RWPE2 (cell line): ENCODE measurements at regions not wholly inside any gene's neighbourhood (a gene's known extent, or its start where the extent isn't known, plus 50 kb on each side); places are given as distances from the start of the nearest gene placed in this dataset.
A peak's percentile ranks its signal among the peaks of the same experiment; 100 is the strongest.

Experiments used
- ATAC-seq: fragments of 200-7000 bp; cut with Tn5 transposase; 3 replicates; pipeline ENCODE4 v1.9.1; 2021; ENCODE audit warnings: low read depth
- DNase-seq: peaks from one replicate; pipeline ENCODE4 v3.0.0-alpha.2; 2020; ENCODE audit warnings: low spot score
- H3K27ac ChIP-seq: fragments of 450-650 bp; 2 replicates; pipeline ENCODE4 v1.5.1; 2017; ENCODE audit warnings: mild to moderate bottlenecking; ENCODE audit not compliant: poor library complexity, severe bottlenecking
- H3K27me3 ChIP-seq: fragments of 250-450 bp; sonication (Bioruptor Pico); 2 replicates; pipeline ENCODE4 v1.5.1; 2021; ENCODE audit warnings: mild to moderate bottlenecking, moderate library complexity; ENCODE audit not compliant: insufficient read depth, poor library complexity, severe bottlenecking
- H3K36me3 ChIP-seq: fragments of 250-450 bp; sonication (Bioruptor Pico); 2 replicates; pipeline ENCODE4 v1.5.1; 2020; ENCODE audit warnings: low read depth, mild to moderate bottlenecking, moderate library complexity
- H3K4me1 ChIP-seq: fragments of 250-450 bp; sonication (Bioruptor Pico); 2 replicates; pipeline ENCODE4 v1.5.1; 2021; ENCODE audit warnings: mild to moderate bottlenecking, moderate library complexity; ENCODE audit not compliant: insufficient read depth, poor library complexity, severe bottlenecking
- H3K4me3 ChIP-seq: fragments of 250-450 bp; sonication (Bioruptor Pico); 2 replicates; pipeline ENCODE4 v1.5.1; 2021; ENCODE audit warnings: mild to moderate bottlenecking, moderate library complexity; ENCODE audit not compliant: severe bottlenecking
- H3K9me3 ChIP-seq: fragments of 250-450 bp; sonication (Bioruptor Pico); 2 replicates; pipeline ENCODE4 v1.5.1; 2021; ENCODE audit warnings: mild to moderate bottlenecking, moderate library complexity; ENCODE audit not compliant: severe bottlenecking
- TF ChIP-seq, protein P1 (sequence below): fragments of 450-650 bp; IDR thresholded peaks from one replicate; pipeline ENCODE4 v1.5.1; 2017; ENCODE audit warnings: mild to moderate bottlenecking, moderate library complexity; ENCODE audit not compliant: poor library complexity, severe bottlenecking

DNA sequence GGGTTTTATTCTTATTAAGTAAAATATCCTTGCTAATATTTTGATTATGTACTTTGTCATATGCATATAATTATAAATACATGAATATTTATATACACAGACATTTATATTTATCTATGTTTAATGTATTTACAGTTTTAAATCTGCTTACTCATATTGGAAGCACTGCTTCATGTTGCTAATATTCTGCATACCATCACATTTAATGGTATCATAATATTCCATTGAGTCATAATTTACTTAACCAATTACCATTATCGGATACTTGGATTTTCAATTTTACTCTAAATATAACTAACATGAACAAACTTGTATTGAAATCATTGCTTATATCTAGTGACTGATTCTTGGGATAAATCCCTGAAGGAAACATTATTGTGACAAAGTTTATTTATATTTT is 155.2 kb downstream of the MBL2 start:
- Histone ChIP-seq H3K27ac (no peak overlapping the region), H3K9me3 (no peaks in the 10 kb centered on the region), H3K36me3 (no peaks in the 10 kb centered on the region), H3K4me1 (peaks cover 10% of the 10 kb centered on the region), H3K4me3 (no peak overlapping the region), H3K27me3 (no peaks in the 10 kb centered on the region)
- ATAC-seq, result peak; percentile 84
- no peak for DNase-seq
- TF ChIP-seq, protein P1, sequence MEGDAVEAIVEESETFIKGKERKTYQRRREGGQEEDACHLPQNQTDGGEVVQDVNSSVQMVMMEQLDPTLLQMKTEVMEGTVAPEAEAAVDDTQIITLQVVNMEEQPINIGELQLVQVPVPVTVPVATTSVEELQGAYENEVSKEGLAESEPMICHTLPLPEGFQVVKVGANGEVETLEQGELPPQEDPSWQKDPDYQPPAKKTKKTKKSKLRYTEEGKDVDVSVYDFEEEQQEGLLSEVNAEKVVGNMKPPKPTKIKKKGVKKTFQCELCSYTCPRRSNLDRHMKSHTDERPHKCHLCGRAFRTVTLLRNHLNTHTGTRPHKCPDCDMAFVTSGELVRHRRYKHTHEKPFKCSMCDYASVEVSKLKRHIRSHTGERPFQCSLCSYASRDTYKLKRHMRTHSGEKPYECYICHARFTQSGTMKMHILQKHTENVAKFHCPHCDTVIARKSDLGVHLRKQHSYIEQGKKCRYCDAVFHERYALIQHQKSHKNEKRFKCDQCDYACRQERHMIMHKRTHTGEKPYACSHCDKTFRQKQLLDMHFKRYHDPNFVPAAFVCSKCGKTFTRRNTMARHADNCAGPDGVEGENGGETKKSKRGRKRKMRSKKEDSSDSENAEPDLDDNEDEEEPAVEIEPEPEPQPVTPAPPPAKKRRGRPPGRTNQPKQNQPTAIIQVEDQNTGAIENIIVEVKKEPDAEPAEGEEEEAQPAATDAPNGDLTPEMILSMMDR, result no peak

DNA sequence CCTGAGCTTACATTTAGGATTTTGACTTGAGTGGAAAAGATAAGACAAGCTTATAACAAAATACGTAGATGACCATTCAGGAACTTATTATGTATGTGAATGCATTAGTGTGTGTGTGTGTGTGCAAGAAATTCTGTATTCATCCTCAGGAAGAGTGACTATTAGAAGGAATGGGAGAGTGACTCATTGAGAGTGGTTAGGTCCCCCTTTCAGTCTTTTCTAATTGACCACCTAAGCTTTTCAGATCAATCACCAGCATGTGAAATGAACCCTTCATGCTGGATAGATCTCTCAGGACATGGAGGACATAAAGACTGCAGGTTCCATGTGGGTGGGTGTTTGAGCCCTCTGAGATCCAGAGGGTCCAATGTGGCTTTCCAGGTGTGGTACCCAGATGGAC is 153.5 kb downstream of the MBL2 start:
- Histone ChIP-seq H3K9me3 (no peaks in the 10 kb centered on the region), H3K27ac (no peak overlapping the region), H3K4me3 (no peak overlapping the region), H3K4me1 (peaks cover 10% of the 10 kb centered on the region), H3K36me3 (no peaks in the 10 kb centered on the region), H3K27me3 (no peaks in the 10 kb centered on the region)
- TF ChIP-seq, protein P1, result no peak
- ATAC-seq, result no peak
- DNase-seq, result no peak

DNA sequence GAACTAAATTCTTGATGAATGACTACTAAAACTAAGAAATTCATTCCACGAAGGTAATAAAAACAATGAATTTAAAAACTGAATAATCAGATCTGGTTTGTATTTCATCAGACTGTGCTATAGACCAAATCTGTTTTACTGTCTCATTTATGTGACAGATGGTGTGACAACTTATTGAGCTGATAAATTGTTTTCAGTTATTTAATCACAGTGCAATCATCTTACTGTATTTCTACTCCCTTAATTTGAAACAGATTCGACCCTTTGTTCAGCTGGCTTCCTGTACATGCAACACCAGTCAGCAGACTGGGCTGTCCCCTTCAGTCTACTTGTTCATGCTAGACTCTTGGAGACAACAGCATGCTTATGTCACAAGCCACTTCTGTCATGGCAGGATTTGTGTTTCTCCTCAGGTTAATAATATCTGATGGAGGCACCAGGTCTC is 150.9 kb downstream of the MBL2 start:
- H3K4me3 ChIP-seq, result no peak overlapping the region
- H3K4me1 ChIP-seq, result peaks cover 10% of the 10 kb centered on the region
- DNase-seq, result no peak
- H3K27me3 ChIP-seq, result no peaks in the 10 kb centered on the region
- TF ChIP-seq, protein P1, result no peak
- no peaks in the 10 kb centered on the region for H3K36me3 ChIP-seq
- no peaks in the 10 kb centered on the region for H3K9me3 ChIP-seq
- H3K27ac ChIP-seq, result no peak overlapping the region
- ATAC-seq, result no peak

DNA sequence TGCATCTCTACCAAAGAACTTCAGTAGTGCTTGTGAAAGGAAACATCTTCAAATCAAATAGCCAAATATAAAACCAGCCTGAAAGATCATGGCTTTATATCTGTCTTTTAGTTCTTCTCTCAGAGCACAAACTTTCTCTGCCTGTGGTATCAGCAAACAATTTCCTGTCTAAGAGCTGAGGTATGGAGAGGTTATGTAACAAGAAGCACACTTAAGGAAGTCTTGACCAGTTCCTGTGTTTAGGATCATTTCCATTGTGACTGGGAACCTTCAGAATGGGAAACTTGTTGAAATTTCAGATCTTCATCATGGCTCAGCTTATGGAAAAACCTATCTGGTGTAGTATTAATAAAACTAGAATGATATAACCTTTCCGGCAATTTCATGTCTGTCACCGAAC is 148.8 kb downstream of the MBL2 start:
- no peaks in the 10 kb centered on the region for H3K9me3 ChIP-seq
- ATAC-seq (no peak), DNase-seq (no peak)
- H3K27me3 ChIP-seq, result no peaks in the 10 kb centered on the region
- no peak overlapping the region for H3K4me3 ChIP-seq
- TF ChIP-seq, protein P1, result no peak
- no peaks in the 10 kb centered on the region for H3K4me1 ChIP-seq
- H3K27ac ChIP-seq, result no peak overlapping the region
- no peaks in the 10 kb centered on the region for H3K36me3 ChIP-seq

DNA sequence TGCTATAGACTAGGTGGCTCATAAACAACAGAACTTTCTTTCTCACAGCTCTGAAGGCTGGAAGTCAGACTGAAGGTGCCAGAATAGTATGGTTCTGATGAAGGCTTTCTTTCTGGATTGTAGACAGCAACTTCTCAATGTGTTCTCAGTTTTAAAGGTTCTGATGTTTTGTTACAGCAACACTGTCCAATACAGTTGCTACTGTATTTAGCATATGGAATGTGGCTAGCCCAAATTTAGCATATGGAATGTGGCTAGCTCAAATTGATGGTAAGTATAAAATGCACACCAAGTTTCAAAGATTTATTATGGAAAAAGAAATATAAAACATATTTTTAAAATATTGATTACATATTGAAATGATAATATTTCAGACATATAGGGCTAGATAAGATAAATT is 145.3 kb downstream of the MBL2 start:
- TF ChIP-seq, protein P1, result no peak
- no peak for ATAC-seq
- no peak overlapping the region for H3K4me3 ChIP-seq
- no peaks in the 10 kb centered on the region for H3K4me1 ChIP-seq
- no peaks in the 10 kb centered on the region for H3K27me3 ChIP-seq
- H3K27ac ChIP-seq, result no peak overlapping the region
- no peaks in the 10 kb centered on the region for H3K36me3 ChIP-seq
- no peak for DNase-seq
- no peaks in the 10 kb centered on the region for H3K9me3 ChIP-seq
